HEK293T (cell line): ENCODE measurements at regions not wholly inside any gene's neighbourhood (a gene's known extent, or its start where the extent isn't known, plus 50 kb on each side); places are given as distances from the start of the nearest gene placed in this dataset.

Experiments
- CTCF ChIA-PET: fragments of 350-600 bp; formaldehyde crosslinking; extraction: SDS; loops from one replicate; lab custom pipeline; 2021; ENCODE audit warnings: antibody characterized with exemption, inconsistent platforms; lab: Yijun Ruan, JAX
- POLR2A ChIA-PET: fragments of 350-600 bp; formaldehyde crosslinking; extraction: SDS; loops from one replicate; lab custom pipeline; 2020; ENCODE audit warnings: antibody characterized with exemption, inconsistent platforms; lab: Yijun Ruan, JAX
- DNase-seq: peaks from one replicate; pipeline ENCODE4 v3.0.0; 2012; ENCODE audit warnings: mixed read lengths; ENCODE audit errors: extremely low spot score
- ARNT ChIP-seq: fragments of 450-650 bp; IDR thresholded peaks from 2 replicates; pipeline ENCODE4 v1.6.1; 2017; ENCODE audit warnings: mild to moderate bottlenecking
- BHLHE40 ChIP-seq: fragments of 450-650 bp; IDR thresholded peaks from 2 replicates; pipeline ENCODE4 v1.6.1; 2016; ENCODE audit warnings: mild to moderate bottlenecking, moderate library complexity, borderline replicate concordance
- CTBP1 ChIP-seq: fragments of 450-650 bp; IDR thresholded peaks from 2 replicates; pipeline ENCODE4 v1.6.1; 2016; ENCODE audit warnings: borderline replicate concordance
- ELF4 ChIP-seq: fragments of 450-650 bp; IDR thresholded peaks from 2 replicates; pipeline ENCODE4 v1.6.1; 2017; ENCODE audit warnings: antibody characterized with exemption
- FOXA1 ChIP-seq: fragments of 450-650 bp; IDR thresholded peaks from 2 replicates; pipeline ENCODE4 v1.6.1; 2016; ENCODE audit warnings: mild to moderate bottlenecking
- FOXK2 ChIP-seq: fragments of 450-650 bp; IDR thresholded peaks from 2 replicates; pipeline ENCODE4 v1.6.1; 2016; ENCODE audit warnings: mild to moderate bottlenecking
- FOXM1 ChIP-seq: fragments of 450-650 bp; IDR thresholded peaks from 2 replicates; pipeline ENCODE4 v1.6.1; 2017; ENCODE audit warnings: mild to moderate bottlenecking, borderline replicate concordance
- HDGF ChIP-seq: fragments of 450-650 bp; IDR thresholded peaks from 2 replicates; pipeline ENCODE4 v1.6.1; 2017; ENCODE audit warnings: antibody characterized with exemption, borderline replicate concordance
- L3MBTL2 ChIP-seq: fragments of 450-650 bp; conservative IDR thresholded peaks from 2 replicates; pipeline ENCODE4 v1.6.1; 2016; ENCODE audit warnings: mild to moderate bottlenecking
- LEF1 ChIP-seq: fragments of 450-650 bp; IDR thresholded peaks from 2 replicates; pipeline ENCODE4 v1.6.1; 2017; ENCODE audit warnings: mild to moderate bottlenecking, borderline replicate concordance
- NFRKB ChIP-seq: fragments of 450-650 bp; IDR thresholded peaks from 2 replicates; pipeline ENCODE4 v1.6.1; 2016; ENCODE audit warnings: mild to moderate bottlenecking, moderate library complexity
- SP1 ChIP-seq: fragments of 450-650 bp; IDR thresholded peaks from 2 replicates; pipeline ENCODE4 v1.6.1; 2017
- SUZ12 ChIP-seq: fragments of 450-650 bp; IDR thresholded peaks from 2 replicates; pipeline ENCODE4 v1.6.1; 2016; ENCODE audit warnings: mild to moderate bottlenecking
- TARDBP ChIP-seq: fragments of 450-650 bp; IDR thresholded peaks from 2 replicates; pipeline ENCODE4 v1.6.1; 2016
- ZNF384 ChIP-seq: fragments of 450-650 bp; IDR thresholded peaks from 2 replicates; pipeline ENCODE4 v1.6.1; 2016
- TF ChIP-seq, protein P1 (sequence below): fragments of 450-650 bp; IDR thresholded peaks from 2 replicates; pipeline ENCODE4 v1.6.1; 2016

DNA sequence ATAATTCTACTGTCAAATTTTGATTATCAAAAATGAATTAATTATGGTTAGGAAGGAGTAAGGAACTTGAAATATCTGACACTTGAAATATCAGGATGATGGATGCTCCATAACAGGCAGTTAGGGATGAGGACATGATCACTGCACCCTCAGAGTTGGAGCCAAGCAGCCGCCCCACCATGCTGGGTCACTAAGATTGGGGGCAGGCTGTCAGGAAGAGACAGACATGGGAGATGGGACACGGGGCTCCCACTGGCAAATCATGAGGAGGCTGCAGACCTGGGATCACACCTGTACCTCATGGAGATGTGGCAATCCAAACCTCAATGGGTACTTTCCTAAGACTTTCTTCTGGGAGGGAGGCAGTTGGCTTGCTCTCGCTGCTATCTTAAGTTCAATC lies 982.0 kb upstream of the ZEB2 start:
- CTCF ChIA-PET: no interaction called here
- POLR2A ChIA-PET: no interaction called here
- DNase-seq: no peak
- TF ChIP-seq ZNF384 (no peak), ELF4 (no peak), TARDBP (no peak), HDGF (no peak), FOXA1 (no peak), BHLHE40 (no peak), CTBP1 (no peak), FOXK2 (no peak), FOXM1 (no peak), NFRKB (no peak)

DNA sequence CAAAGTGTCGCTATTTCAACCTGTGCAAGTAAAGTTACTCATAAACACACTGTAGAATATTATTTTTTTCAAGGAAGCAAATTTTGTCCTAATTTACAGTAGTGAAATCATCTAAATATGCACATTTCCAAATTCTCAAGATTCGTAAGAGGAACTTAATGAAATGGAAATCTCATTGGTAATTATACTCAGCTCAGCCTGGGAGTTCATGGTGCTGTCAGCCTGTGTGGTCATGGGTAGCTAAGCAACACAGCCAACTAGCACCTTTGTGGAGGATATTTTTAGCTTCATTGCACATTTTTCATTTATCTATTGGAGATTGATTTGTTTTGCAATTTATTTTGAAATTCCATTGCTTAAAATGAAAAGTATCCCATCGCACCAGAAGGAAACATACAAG lies 975.7 kb upstream of the ZEB2 start:
- CTCF ChIA-PET: no interaction called here
- POLR2A ChIA-PET: no interaction called here
- no peak for TF ChIP-seq FOXM1
- TF ChIP-seq ZNF384: no peak
- no peak for TF ChIP-seq FOXK2
- no peak for TF ChIP-seq SP1
- TF ChIP-seq L3MBTL2: no peak
- TF ChIP-seq, protein P1, sequence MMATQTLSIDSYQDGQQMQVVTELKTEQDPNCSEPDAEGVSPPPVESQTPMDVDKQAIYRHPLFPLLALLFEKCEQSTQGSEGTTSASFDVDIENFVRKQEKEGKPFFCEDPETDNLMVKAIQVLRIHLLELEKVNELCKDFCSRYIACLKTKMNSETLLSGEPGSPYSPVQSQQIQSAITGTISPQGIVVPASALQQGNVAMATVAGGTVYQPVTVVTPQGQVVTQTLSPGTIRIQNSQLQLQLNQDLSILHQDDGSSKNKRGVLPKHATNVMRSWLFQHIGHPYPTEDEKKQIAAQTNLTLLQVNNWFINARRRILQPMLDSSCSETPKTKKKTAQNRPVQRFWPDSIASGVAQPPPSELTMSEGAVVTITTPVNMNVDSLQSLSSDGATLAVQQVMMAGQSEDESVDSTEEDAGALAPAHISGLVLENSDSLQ: no peak
- no peak for TF ChIP-seq SUZ12
- no peak for TF ChIP-seq ELF4
- TF ChIP-seq NFRKB: no peak
- TF ChIP-seq HDGF: no peak
- DNase-seq: no peak

DNA sequence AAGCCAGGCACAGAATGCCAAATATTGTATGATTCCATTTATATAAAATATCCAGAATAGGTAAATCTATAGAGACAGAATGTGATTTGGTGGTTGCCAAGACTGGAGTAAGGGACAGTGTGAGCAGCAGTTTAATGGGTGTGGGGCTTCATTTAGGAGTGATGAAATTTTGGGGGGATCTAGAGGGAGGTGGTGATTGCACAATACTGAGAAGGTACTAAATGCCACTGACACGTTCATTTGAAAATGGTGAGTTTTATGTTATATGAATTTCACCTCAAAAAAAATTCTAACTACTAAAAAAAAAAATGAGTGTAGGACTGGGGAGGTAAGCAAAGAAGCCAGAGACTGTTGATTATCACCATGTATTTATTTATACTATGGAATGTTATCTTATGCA lies 974.5 kb upstream of the ZEB2 start:
- CTCF ChIA-PET: no interaction called here
- POLR2A ChIA-PET: no interaction called here
- no peak for TF ChIP-seq FOXK2
- no peak for TF ChIP-seq NFRKB
- no peak for TF ChIP-seq L3MBTL2
- TF ChIP-seq SUZ12: no peak
- no peak for TF ChIP-seq HDGF
- no peak for TF ChIP-seq ARNT
- TF ChIP-seq ZNF384: no peak
- TF ChIP-seq FOXM1: no peak
- TF ChIP-seq TARDBP: no peak
- TF ChIP-seq FOXA1: no peak
- no peak for TF ChIP-seq ELF4
- TF ChIP-seq SP1: no peak
- TF ChIP-seq, protein P1: no peak
- no peak for TF ChIP-seq LEF1
- TF ChIP-seq CTBP1: no peak
- TF ChIP-seq BHLHE40: no peak
- no peak for DNase-seq

GRCh38 chr2:145488571-145488970 lies 968.7 kb upstream of the ZEB2 start:
- ChIA-PET POLR2A (no interaction called here), CTCF (no interaction called here)
- DNase-seq: no peak
- no peak for TF ChIP-seq FOXK2
- TF ChIP-seq, protein P1: no peak
- TF ChIP-seq ZNF384: no peak
- no peak for TF ChIP-seq SP1
- TF ChIP-seq SUZ12: no peak
- TF ChIP-seq CTBP1: no peak
- no peak for TF ChIP-seq LEF1
- TF ChIP-seq NFRKB: no peak
- no peak for TF ChIP-seq BHLHE40
- no peak for TF ChIP-seq FOXA1
- no peak for TF ChIP-seq ELF4
- no peak for TF ChIP-seq ARNT
- no peak for TF ChIP-seq L3MBTL2
- no peak for TF ChIP-seq TARDBP
- TF ChIP-seq FOXM1: no peak

DNA sequence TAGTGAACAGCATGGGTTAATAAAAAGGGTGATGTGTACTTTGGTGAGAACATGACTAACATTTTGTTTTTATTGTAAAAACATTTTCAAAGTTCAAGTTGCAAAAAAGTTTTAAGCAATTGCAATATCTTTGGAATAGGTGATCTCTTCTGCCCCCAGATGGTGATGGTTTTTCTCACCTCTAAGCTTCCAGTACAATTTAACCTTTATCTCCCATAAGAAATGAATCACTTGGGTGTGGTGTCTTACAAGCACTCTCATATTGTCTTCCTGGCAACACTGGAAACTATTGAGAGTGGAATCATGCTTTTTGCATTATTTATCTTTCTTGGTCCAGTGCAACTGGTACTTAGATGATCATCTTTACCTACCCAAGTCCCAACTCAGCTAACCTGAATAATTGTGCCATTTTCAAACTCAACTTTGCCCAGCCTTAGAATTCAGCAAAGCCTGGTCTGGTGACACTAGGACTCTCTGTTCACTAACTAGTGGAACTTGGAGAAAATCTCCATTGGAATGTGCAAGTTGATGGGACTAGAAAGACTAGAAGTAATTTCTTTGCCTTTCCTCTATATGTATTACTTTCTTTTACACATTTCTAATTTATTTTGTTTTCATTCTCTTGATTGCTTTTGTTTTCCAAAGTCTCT lies 964.7 kb upstream of the ZEB2 start:
- CTCF ChIA-PET: no interaction called here
- no peak for DNase-seq
- POLR2A ChIA-PET: no interaction called here
- TF ChIP-seq LEF1: no peak
- TF ChIP-seq ELF4: no peak
- TF ChIP-seq CTBP1: no peak
- TF ChIP-seq SP1: no peak
- TF ChIP-seq ARNT: no peak
- TF ChIP-seq BHLHE40: no peak
- TF ChIP-seq FOXK2: no peak
- TF ChIP-seq L3MBTL2: no peak
- TF ChIP-seq TARDBP: no peak
- TF ChIP-seq ZNF384: no peak
- TF ChIP-seq, protein P1: no peak
- no peak for TF ChIP-seq HDGF

- TF ChIP-seq SUZ12 (no peak), LEF1 (no peak), SP1 (no peak), ARNT (no peak), FOXA1 (no peak), BHLHE40 (no peak), ELF4 (no peak), FOXK2 (no peak)
- ChIA-PET CTCF (no interaction called here), POLR2A (no interaction called here)
- DNase-seq: no peak
Observed at GRCh38 chr2:145483854-145484253, 963.9 kb upstream of the ZEB2 start.
